ENCODE measurements at regions not wholly inside any gene's neighbourhood (a gene's known extent, or its start where the extent isn't known, plus 50 kb on each side); places are given as distances from the start of the nearest gene placed in this dataset.

DNA sequence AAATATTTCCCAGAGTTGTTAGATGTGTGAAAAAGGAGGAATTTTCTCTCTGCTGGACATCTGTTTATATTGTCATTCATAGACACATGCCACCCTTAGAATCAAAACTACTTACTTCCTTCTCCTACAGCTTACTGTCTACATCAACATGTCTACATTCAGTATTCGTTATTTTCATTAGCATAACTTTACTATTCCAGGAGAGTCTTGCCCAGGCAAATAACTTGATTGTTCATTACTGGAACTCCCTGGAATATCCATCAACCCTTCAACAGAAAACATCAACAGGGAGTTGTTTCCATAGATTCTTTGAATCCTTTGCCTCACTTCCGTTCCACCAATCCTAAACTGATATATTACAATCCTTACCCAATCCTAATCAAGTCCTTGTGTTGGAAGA is 457.5 kb upstream of the ZNF608 start:
- no peak for DNase-seq (ENCODE audit: low read depth in 2 of 2)

DNA sequence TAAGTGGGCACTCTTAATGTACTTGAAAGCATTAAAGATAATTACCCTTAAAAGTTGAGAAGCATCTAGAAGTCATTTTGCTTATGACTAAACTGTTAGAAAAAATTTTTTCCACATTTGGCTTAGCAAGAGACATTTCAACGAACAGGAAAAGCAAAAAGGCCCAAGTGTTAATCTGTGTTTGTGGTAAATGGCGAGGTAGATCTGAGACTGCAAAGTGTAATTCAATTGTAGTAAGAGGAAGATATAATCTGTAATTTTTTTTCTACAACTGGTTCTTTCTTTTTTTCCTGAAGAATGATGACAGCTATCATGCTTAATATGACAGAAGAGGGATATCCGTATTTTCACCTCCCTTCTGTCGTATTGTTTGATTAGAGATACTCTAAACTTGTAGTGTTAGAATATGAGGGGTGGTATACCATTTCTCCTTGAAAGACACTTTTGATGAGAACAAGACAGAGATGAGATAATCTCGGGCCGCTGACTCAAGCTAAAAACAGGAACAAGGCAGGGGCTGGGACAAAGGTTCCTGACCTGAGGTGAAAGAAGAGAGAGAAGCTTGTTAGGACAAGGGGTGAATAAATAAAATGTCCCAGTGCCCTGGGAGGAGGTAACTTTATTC is 459.3 kb upstream of the ZNF608 start:
- no peak for DNase-seq (ENCODE audit: low read depth in 2 of 2)

DNA sequence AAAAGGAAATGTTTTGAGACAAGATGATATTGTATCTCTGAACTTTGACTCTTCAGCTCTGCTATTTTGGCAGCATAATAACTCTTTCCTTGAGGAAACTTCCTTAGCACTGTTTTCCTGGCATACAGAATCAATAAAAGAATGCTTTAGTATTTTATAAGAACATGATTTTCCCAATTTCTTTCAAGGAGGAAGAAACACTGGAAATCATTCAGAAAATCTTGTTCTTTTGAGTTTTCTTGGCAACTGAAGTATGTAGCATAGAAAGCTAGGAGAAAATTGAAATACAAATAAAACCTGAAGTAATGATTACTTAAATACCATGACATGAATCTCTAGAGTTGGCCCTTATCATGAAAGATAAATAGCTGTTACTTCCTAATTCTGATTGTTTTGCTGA is 461.4 kb upstream of the ZNF608 start:
- DNase-seq (ENCODE audit: low read depth in 2 of 2) = no peak

DNA sequence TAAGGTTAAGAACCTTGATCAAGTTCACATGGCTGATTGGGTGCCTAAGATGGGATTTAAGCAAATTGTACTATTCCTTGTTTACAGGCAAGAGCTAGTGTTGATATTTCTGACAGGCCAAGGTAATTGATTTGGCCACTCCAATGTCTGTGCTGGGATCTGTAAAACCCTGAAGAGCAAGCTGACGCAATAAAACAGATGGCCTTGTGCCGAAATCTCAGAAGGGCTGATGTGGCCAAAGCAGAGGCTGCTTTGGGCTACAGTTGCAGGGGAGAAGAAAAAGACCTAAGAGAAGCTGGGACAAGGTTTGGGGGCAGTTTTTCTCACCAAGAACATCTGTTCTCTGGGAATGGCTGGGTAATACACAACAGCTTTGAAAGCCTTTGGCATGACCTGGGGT is 463.2 kb upstream of the ZNF608 start:
- no peak for DNase-seq (ENCODE audit: low read depth in 2 of 2)

DNA sequence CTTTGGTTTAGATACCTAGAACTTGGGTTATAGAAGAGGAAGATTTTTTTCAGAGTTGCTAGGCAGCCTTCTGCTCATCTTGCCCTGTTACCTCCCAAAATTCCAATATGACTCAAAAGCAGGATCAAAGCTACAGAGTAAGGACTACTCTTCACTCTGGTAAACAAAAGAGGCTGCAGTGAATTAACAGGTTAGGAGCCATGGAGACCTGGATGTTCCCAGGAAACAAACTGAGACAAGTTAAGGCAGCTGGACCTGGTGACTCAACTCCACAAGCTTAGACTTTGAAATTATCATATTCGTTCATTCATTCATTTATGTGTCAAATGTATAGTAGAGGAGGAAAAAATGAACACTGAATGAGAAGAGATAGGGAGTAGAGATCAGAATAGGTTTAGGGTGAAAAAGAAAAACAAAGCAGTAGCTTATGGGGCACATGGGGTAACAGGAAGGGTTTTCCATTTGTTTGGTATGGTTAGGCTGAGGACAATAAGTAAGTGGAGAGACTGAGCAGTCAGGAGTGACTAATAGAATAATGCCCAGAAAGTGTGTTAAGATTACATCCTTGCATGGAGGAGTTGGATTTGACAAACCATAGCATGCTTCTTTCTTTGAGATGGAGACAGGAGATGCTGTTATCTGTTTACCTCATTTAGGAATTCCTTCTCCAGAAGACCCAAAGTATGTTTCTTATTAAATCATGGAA is 464.0 kb upstream of the ZNF608 start:
- DNase-seq (ENCODE audit: low read depth in 2 of 2) = no peak

DNA sequence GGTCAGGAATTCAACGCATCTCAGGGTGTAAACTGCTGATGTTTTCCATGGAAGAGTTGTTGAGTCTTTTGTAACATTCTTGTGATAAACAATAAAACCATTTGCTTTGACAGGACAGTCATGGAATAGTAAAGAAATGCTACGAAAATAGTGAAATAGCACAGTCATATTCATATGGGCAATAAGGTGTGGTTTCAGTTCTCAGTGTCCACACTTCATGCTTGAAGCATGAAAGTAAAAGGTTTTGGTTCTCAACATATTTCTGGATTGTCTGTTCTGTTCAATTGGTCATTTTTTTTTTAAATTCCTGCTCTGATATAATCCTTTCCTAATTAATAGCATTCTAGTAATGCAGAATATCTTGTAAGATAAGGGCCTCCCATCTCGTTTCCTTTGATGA is 467.6 kb upstream of the ZNF608 start:
- DNase-seq (ENCODE audit: low read depth in 2 of 2) = no peak

DNA sequence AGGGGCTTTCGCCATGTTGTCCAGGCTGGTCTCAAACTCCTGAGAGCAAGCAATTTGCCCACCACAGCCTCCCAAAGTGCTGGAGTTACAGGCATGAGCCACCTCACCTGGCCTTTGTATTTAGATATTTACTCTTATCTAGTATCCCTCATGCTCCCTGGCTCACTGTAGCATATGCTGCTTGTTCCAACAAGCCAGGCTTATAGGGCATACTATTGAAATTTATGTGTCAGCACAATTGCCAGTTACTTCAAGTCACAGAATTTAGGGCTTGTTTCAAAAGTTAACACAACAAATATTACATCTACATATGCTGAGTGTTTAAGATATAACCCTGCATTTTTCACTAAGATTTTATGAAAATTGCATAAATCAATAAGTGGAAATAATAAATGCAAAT is 469.2 kb upstream of the ZNF608 start:
- no peak for DNase-seq (ENCODE audit: low read depth in 2 of 2)

DNA sequence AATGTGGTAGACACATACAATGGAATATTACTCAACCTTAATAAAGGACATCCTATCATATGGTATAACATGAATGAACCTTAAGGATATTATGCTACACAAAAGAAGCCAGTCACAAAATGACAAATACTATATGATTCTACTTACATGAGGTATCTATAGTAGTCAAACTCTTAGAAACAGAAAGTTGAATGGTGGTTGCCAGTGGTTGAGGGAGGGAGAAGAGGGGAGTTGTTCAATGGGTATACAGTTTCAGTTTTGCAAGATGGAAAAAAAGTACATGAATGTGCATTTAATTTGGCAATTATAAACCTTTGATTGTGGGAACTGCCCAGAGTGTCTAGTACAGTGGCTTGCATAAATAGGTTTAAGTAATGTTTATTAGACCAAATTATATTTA is 473.3 kb upstream of the ZNF608 start:
- DNase-seq (ENCODE audit: low read depth in 2 of 2) = no peak

DNA sequence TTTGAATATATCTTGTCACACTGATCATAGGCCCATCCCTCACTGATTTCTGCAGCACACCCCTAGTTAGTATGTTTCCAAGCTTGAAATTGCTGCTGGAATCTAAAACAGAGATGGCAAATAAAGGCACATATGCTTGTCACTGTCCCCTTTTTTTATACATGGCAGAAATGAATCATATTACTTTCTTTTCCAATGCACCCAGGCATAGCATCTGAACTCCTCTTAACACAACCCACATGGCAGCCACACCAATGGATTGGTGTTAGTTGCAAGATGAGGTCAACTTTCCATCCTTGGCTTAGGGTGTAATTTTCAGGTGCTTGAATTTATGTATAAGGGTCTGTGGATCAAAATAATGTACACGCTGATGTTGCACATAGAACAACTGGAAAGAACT is 473.8 kb upstream of the ZNF608 start:
- DNase-seq (ENCODE audit: low read depth in 2 of 2) = no peak

DNA sequence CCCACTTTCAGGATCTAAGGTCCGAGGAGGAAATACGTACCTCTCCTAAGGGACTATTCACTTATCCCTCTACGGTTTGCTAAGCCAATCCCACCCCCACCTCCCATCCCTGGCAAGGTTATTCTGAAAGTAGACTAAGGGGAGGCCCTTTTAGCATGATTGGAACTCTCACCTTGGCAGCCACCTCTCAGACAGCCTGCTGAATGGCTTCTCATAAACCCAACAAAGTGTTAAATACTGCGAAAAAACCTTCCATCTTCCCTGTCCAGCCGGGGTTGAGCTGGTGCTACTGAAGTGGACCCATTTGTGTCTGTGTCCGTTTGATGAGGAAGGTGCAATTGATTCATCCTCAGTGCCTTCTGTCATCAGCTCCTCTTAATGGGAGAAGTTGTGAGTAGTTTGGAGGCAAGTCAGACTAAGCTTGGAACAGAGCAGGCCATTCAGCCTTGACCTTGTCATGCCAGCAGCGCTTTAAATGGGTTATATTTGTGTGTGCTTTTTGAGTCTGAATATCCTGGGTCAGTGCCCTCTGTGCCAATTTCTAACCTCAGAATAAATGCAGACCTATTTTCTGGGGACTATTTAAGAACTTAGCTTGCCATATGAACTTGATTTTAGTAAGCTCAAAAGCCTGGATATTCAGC is 476.3 kb upstream of the ZNF608 start:
- no peak for DNase-seq (ENCODE audit: low read depth in 2 of 2)

DNA sequence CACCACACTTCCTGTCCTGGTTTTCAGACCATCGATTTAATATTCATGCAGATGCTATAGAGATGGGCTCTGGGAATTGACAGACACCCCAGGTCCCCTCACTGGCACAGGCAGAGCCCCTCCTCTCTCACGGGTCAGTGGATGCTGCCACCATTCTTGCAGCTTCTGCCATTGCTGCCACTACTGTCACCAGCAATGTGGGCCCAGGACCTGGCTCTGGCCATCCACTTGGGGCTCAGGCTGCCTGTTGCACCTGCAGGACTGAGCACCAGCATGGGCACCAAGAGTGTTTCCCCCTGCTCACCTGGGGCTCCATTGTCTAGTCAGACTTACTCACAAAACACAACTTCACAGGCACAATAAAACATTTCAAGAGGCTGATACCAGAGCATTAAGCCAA is 479.0 kb upstream of the ZNF608 start:
- DNase-seq (ENCODE audit: low read depth in 2 of 2) = no peak

DNA sequence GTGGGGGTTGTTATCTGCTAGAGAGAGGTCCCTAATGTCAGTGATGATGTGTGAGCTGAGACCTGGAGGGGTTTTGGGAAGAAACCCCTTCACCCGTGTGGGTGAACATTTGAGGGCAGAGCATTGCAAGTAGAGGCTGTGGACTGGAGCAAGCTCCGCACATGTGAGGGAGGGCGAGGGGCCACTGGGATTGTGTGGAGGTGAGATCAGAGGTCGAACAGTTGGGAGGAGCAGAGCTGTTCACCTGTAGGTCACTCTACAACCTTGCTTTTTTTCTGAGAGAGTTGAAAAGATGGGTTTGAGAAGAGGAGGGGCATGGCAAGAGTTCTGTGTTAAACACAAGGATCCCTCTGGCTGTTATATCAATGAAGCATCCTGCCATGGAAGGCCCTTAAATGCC is 480.4 kb upstream of the ZNF608 start:
- no peak for DNase-seq (ENCODE audit: low read depth in 2 of 2)

DNA sequence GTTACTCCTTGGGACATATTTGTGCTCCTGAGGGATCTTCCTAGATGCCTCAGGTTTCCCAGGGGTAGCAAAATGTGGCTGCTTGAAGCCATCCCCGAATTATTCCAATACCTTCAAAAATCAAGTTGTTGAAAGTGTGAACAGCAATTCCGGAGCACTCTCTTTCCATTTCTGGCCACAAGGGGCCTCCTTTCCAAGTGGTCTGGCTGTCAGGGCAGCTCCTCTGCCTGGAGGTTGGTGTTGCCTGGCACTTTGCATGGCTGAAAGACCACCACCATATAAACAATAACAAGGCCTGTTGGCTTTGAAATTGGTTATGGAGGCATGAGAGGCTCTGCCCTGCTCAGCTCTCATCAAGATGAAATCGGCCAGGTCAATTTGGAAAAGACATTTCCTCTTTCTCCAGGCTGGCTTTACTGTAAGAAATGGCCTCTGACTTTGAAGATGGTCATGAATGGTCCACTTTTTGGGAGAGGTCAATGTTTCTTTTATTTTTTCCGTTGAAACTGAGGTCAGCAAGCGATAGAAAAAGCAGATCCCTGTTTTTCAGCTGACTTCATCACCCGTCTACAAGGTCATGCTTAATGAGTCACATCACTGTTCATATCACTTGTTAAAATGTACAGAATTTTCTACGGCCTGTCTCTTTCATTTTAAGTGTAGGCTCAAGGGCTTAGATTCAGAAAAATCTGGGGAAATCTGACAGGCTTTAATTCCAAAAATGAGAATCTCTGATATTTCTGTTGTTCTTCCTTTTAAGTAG is 481.1 kb upstream of the ZNF608 start:
- DNase-seq (ENCODE audit: low read depth in 2 of 2) = no peak

DNA sequence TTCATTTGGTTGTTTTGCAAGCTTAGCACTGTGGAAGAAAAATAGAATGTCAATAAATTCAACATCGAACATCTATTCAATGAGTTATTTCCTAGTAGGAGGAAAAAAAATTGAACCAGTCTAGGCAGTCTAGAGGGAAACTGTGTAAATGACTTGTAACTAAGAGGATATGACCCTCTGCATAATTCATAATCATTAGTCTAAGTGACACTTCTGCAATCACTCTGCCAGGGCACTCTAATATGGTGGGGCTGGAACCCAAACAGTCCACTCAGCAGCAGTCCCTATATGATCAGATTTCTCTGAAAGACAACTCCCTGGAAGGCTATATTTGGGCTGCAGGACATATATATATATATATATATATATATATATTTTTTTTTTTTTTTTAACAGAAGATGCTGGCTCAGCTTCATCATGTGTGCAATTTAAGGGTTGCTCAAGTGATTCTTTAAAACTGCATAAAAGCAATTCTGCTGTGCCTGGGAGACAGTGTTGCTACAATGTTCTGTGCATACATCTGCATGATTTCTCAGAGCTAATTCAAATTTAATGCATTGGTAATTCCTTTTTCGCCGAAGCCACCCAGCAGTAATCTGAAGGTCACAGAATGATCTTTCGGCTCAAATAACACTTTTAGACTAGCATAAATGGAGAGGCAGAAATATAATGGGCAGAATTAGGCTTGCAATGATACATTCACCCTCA is 482.1 kb upstream of the ZNF608 start:
- DNase-seq (ENCODE audit: low read depth in 2 of 2) = no peak

DNA sequence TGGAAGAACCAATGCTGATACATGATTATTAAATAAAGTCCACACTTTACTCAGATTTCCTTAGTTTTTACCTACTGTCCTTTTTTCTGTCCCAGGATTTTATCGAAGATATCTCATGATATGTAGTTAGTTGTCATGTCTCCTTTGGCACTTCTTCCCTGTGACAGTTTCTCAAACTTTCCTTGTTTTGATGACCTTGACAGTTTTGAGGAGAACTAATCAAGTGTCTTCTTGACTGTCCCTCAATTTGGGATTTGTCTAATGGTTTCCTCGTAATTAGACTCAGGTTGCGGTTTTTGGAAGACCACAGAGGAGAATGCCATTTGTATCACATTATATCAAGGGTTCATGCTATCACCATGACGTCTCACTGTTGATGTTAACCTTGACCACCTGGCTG is 483.1 kb upstream of the ZNF608 start:
- DNase-seq (ENCODE audit: low read depth in 2 of 2) = no peak

DNA sequence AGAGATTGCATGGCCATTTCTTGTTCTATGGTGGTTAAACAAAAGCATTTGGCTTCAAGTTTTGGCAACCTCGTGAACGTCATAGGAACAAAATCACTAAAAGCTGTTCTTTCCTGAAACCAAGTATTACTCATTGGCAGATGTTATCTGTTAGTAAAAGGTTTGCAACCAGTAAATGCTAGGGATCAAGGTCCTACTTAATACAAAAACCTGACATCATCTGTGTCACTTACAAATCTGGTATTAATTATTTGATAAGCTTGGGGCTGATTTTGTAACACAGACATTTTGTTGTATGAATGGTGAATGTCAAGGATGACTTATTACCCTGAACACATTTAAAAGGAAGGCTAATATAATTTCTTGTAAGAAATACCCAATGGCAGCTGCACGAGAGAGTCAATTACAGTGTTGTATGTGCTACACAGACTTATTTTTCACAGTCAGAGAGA is 486.4 kb upstream of the ZNF608 start:
- no peak for DNase-seq (ENCODE audit: low read depth in 2 of 2)

DNA sequence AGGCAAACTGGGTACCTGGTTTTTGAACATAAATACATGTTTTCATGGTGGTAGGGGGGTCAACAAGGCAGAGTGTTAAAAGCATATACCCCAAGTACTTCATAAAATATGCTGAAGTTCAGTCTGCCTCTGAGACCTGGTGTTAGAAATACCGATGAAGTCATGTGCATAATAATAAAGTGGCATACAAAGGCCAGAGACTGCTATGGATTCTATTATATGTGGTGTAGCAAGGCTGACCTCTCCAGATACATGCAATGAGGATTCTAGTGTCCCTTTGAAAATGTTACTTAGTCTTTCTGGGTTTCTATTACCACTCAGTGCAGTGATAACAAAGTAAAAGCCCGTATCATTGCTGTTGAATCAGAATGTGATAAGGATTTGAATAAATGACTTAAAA is 487.5 kb upstream of the ZNF608 start:
- no peak for DNase-seq (ENCODE audit: low read depth in 2 of 2)

DNA sequence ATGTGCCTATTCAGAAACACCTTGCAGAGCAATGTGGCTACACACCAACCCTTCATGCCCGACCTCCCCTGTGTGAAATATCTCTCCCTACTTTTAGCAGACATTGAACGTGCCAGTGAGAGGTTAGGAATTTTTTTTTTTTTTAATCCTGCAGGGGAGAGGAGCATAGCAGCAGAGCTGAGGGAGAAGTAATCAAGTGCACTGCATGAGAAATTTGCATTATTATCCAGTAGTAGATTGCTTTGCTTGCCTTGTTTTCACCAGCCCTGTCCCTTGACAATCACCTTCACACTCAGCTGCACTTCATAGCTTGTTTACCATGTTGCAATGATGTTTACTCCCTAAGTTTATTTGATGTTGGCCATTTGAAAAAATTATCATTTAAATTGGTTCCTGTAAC is 489.6 kb upstream of the ZNF608 start:
- no peak for DNase-seq (ENCODE audit: low read depth in 2 of 2)

DNA sequence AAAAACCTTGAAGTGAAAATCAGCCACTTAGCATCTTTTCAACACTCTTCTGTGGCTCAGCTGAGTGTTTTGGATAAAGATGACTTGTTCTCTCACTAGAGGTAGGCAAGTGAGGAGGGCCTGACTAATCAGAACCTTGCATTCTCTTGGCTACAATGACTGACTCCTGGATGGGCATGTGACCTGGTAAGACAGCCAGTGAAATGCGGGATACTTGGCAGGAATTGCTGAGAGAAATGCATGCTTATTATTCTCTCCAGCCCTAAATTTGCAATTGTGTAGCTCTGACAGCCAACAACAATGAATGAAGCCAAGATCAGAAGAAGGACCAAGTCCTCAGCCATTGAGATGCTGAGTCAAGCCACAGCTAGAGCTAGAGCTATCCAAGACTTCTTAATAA is 490.5 kb upstream of the ZNF608 start:
- no peak for DNase-seq (ENCODE audit: low read depth in 2 of 2)

DNA sequence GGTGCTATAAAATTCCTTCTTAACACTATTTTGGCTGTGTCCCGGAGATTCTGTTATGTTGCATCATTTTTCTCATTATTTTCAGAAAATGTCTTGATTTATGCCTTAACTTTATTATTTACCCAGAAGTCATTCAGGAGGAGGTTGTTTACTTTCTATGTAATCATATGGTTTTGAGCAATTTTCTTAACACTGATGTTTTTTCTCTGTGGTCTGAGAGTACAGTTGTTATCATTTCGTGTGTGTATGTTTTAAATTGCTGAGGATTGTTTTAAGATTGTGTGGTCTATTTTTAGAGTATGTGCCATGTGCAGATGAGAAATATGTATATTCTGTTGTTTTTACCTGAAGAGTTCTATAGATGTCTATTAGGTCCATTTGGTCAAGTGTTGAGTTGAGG is 498.1 kb upstream of the ZNF608 start:
- no peak for DNase-seq (ENCODE audit: low read depth in 2 of 2)

DNA sequence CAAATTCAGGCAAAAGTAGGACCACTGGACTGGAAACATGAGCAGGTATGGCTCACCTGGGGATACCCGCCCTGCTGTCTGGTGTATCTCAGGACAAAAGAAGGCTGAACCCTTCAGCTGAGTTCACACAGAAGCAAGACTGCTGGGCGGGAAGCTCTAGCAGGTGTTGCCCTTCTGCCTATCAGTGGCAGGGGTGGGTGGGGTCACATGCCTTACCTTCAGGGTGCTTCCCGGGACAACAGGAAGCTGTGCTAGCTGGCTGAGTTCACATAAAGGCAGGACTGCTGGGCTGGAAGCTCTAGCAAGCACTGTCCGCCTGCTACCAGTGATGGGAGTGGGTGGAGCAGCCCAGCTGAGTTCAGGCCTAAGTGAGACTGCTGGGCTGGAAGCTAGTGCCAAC is 498.8 kb upstream of the ZNF608 start:
- DNase-seq (ENCODE audit: low read depth in 2 of 2) = no peak

DNA sequence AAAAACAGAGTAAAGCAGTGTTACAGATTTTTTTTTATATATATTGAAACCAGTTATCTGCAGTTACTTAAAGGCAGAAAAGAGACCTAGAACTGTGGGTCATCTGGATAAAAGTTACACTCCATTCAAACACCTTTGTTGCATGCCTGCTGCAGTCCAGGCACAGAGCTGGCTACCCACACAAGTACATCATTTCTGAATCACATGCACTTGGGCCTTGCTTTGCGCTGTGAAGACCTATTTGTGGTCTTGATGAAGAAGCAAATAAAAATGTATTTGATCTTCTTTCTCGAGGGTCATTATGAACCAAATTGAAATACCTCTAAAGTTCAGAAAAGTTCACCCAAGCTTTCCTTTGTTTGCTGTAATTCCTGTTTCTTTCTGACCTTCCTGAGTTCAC is 503.0 kb upstream of the ZNF608 start:
- no peak for DNase-seq (ENCODE audit: low read depth in 2 of 2)

Measured in activated CD4-positive, alpha-beta T cell treated with anti-CD3 and anti-CD28 coated beads for 24 hours (primary cell).